B cell (primary cell): ENCODE measurements at regions not wholly inside any gene's neighbourhood (a gene's known extent, or its start where the extent isn't known, plus 50 kb on each side); places are given as distances from the start of the nearest gene placed in this dataset.

Experiments used
- ATAC-seq: fragments of 200-7000 bp; cut with Tn5 transposase; one replicate; pipeline ENCODE4 v1.10.0; 2021; ENCODE audit warnings: low read depth, mild to moderate bottlenecking, moderate number of reproducible peaks, moderate library complexity
- CTCF ChIA-PET: fragments of 350-600 bp; sonication (Branson Sonifier 250); formaldehyde crosslinking; loops from one replicate; lab custom pipeline; 2021; ENCODE audit warnings: antibody characterized with exemption, inconsistent platforms; lab: Charles Lee
- POLR2A ChIA-PET: fragments of 350-600 bp; sonication (Branson Sonifier 250); formaldehyde crosslinking; loops from one replicate; lab custom pipeline; 2021; ENCODE audit warnings: antibody characterized with exemption; lab: Charles Lee
- DNase-seq: peaks from one replicate; pipeline ENCODE4 v3.0.0; 2013
- H2AFZ ChIP-seq: 2 replicates; pipeline ENCODE4 v1.6.1; 2012; ENCODE audit warnings: mild to moderate bottlenecking, low read depth, low read length; ENCODE audit not compliant: insufficient read depth, poor library complexity, severe bottlenecking
- H3K27ac ChIP-seq, 2 donors: 1 replicate in 1 of 2; 2 replicates in 1 of 2; pipeline ENCODE4 v1.5.1; 2012 to 2013; ENCODE audit warnings: low read length in 2 of 2, mild to moderate bottlenecking in 2 of 2, moderate library complexity in 1 of 2
- H3K27me3 ChIP-seq, 4 experiments: fragments of 200-600 bp in 1 of 4; sonication (generic) in 1 of 4; replicated peaks in 1 of 4; 1 replicate in 2 of 4; 2 replicates in 2 of 4; pipeline versions ENCODE4 v1.6.1 to v1.7.0; 2013 to 2016; ENCODE audit warnings: low read length in 3 of 4, mild to moderate bottlenecking in 2 of 4, mixed read lengths in 1 of 4, moderate library complexity in 1 of 4; ENCODE audit not compliant: insufficient read depth in 4 of 4, control insufficient read depth in 3 of 4; ENCODE audit errors: control extremely low read depth in 1 of 4
- H3K36me3 ChIP-seq, 2 experiments: replicated peaks in 1 of 2; 1 replicate in 1 of 2; 2 replicates in 1 of 2; pipeline versions ENCODE4 v1.6.1 to v1.7.1; 2013; ENCODE audit warnings: low read length in 1 of 2; ENCODE audit not compliant: insufficient read depth in 2 of 2, control insufficient read depth in 1 of 2; ENCODE audit errors: control extremely low read depth in 1 of 2, extremely low read depth in 1 of 2
- H3K4me1 ChIP-seq, 2 donors: fragments of 200-600 bp in 1 of 2; sonication (generic) in 1 of 2; 1 replicate in 1 of 2; 2 replicates in 1 of 2; pipeline versions ENCODE4 v1.5.1 to v1.6.1; 2013 to 2017; ENCODE audit warnings: low read length in 2 of 2; ENCODE audit not compliant: control insufficient read depth in 2 of 2, insufficient read depth in 2 of 2
- H3K4me2 ChIP-seq: replicated peaks from 2 replicates; pipeline ENCODE3; 2012; ENCODE audit warnings: mild to moderate bottlenecking, low read depth, low read length; ENCODE audit not compliant: poor library complexity, severe bottlenecking
- H3K4me3 ChIP-seq, 5 experiments: fragments of 200-600 bp in 1 of 5; sonication (generic) in 1 of 5; 1 replicate in 3 of 5; 2 replicates in 2 of 5; pipeline versions ENCODE4 v1.5.1 to v1.7.0; 2011 to 2016; ENCODE audit warnings: low read length in 4 of 5, mild to moderate bottlenecking in 4 of 5, low read depth in 2 of 5, control low read depth in 1 of 5, moderate library complexity in 1 of 5; ENCODE audit not compliant: insufficient read depth in 1 of 5; ENCODE audit errors: control extremely low read depth in 1 of 5, extremely low read depth in 1 of 5
- H3K79me2 ChIP-seq: fragments of 200-600 bp; sonication (generic); one replicate; pipeline ENCODE4 v1.6.0; 2016; ENCODE audit warnings: low read length; ENCODE audit not compliant: control insufficient read depth, insufficient read depth
- H3K9ac ChIP-seq: fragments of 200-600 bp; sonication (generic); 2 replicates; pipeline ENCODE4 v1.6.1; 2017; ENCODE audit warnings: mild to moderate bottlenecking, low read length, moderate library complexity
- H3K9me3 ChIP-seq, 3 donors: one replicate each; pipeline versions ENCODE4 v1.6.1 to v1.7.1; 2013; ENCODE audit warnings: low read length in 2 of 3; ENCODE audit not compliant: control insufficient read depth in 2 of 3, insufficient read depth in 1 of 3; ENCODE audit errors: control extremely low read depth in 1 of 3
- H4K20me1 ChIP-seq: 2 replicates; pipeline ENCODE4 v1.6.0; 2012; ENCODE audit warnings: mild to moderate bottlenecking, low read length; ENCODE audit not compliant: insufficient read depth, control insufficient read depth, poor library complexity, severe bottlenecking
- H3K27ac Mint-ChIP-seq: one replicate; pipeline ENCODE4 v1.8.0; 2021; ENCODE audit warnings: mixed read lengths
- H3K27me3 Mint-ChIP-seq: one replicate; pipeline ENCODE4 v1.8.0; 2021; ENCODE audit warnings: mixed read lengths
- H3K4me1 Mint-ChIP-seq: one replicate; pipeline ENCODE4 v1.8.0; 2021; ENCODE audit warnings: mixed read lengths
- H3K4me3 Mint-ChIP-seq: one replicate; pipeline ENCODE4 v1.8.0; 2021; ENCODE audit warnings: mixed read lengths
- H3K9me3 Mint-ChIP-seq: one replicate; pipeline ENCODE4 v1.8.0; 2022; ENCODE audit warnings: mixed read lengths; ENCODE audit not compliant: insufficient read depth
- CTCF ChIP-seq: fragments of 200-600 bp; IDR thresholded peaks from one replicate; pipeline ENCODE4 v1.8.0; 2022; ENCODE audit warnings: antibody characterized with exemption, mild to moderate bottlenecking
- EZH2 ChIP-seq: IDR thresholded peaks from 2 replicates; pipeline ENCODE4 v1.6.1; 2012; ENCODE audit warnings: borderline replicate concordance, low read depth, mild to moderate bottlenecking, moderate library complexity, low read length; ENCODE audit not compliant: insufficient read depth, poor library complexity, severe bottlenecking
- WGBS: methylation state at CpG from one replicate; pipeline ENCODE4 v1.1.5; 2013; ENCODE audit warnings: missing lambda C conversion rate; ENCODE audit not compliant: insufficient coverage; 5-methylcytosine and 5-hydroxymethylcytosine counted together
- intact Hi-C: fragments of 100-400 bp; cut with micrococcal nuclease; formaldehyde crosslinking; loops from one replicate; pipeline ENCODE4 v1.10.0; 2022

GRCh38 chr5:84673785-84674184 is 289.1 kb upstream of the EDIL3 start:
- Mint-ChIP-seq H3K4me3 (no peak overlapping the region), H3K4me1 (no peaks in the 10 kb centered on the region), H3K27me3 (no peaks in the 10 kb centered on the region), H3K27ac (no peak overlapping the region), H3K9me3 (peaks cover 5% of the 10 kb centered on the region)
- H3K36me3 ChIP-seq = no peaks in the 10 kb centered on the region
- no peaks in the 10 kb centered on the region for H3K79me2 ChIP-seq
- H3K4me2 ChIP-seq = no peak overlapping the region
- no peak overlapping the region for H3K9ac ChIP-seq
- WGBS = no CpG with 5 or more reads among the region's 3 CpGs
- ChIA-PET POLR2A (no interaction called here), CTCF (no interaction called here)
- peaks cover 0 to 12% (median 4%) of the 10 kb centered on the region in 3 donors for H3K9me3 ChIP-seq
- no peak overlapping the region for H2AFZ ChIP-seq
- ATAC-seq (no peak), DNase-seq (no peak)
- no peak overlapping the region for H3K27ac ChIP-seq
- H4K20me1 ChIP-seq = no peaks in the 10 kb centered on the region
- H3K27me3 ChIP-seq = no peaks in the 10 kb centered on the region
- H3K4me3 ChIP-seq = no peak overlapping the region
- TF ChIP-seq CTCF (no peak), EZH2 (no peak)
- H3K4me1 ChIP-seq = no peaks in the 10 kb centered on the region
- intact Hi-C loops = no loop called here

- TF ChIP-seq EZH2 (no peak), CTCF (no peak)
- peaks cover 11% of the 10 kb centered on the region for H3K9me3 Mint-ChIP-seq
- H3K36me3 ChIP-seq = no peaks in the 10 kb centered on the region
- intact Hi-C loops = no loop called here
- no peak for DNase-seq
- no peak overlapping the region for H3K9ac ChIP-seq
- no peaks in the 10 kb centered on the region for H4K20me1 ChIP-seq
- no peak overlapping the region for H3K27ac ChIP-seq
- H3K4me2 ChIP-seq = no peak overlapping the region
- H3K4me1 Mint-ChIP-seq = no peaks in the 10 kb centered on the region
- H3K27me3 ChIP-seq = no peaks in the 10 kb centered on the region
- ChIA-PET CTCF (no interaction called here), POLR2A (no interaction called here)
- no peaks in the 10 kb centered on the region for H3K4me1 ChIP-seq
- no peak overlapping the region for H2AFZ ChIP-seq
- no peak overlapping the region for H3K4me3 ChIP-seq
- no peaks in the 10 kb centered on the region for H3K27me3 Mint-ChIP-seq
- no CpG with 5 or more reads among the region's 3 CpGs for WGBS
- no peak overlapping the region for H3K4me3 Mint-ChIP-seq
- no peak for ATAC-seq
- no peak overlapping the region for H3K27ac Mint-ChIP-seq
- no peaks in the 10 kb centered on the region for H3K79me2 ChIP-seq
- H3K9me3 ChIP-seq = peaks cover 0 to 15% (median 4%) of the 10 kb centered on the region in 3 donors
Measured at GRCh38 chr5:84667576-84667975, 282.9 kb upstream of the EDIL3 start.
